Mesenchymal stem cell (in vitro differentiated cells and primary cell): ENCODE measurements at regions not wholly inside any gene's neighbourhood (a gene's known extent, or its start where the extent isn't known, plus 50 kb on each side); places are given as distances from the start of the nearest gene placed in this dataset.

Experiments used
- DNase-seq: peaks from one replicate; pipeline ENCODE4 v3.0.0-alpha.2; 2013
- H2AFZ ChIP-seq: one replicate; pipeline ENCODE4 v1.6.1; 2013; ENCODE audit warnings: low read depth, mild to moderate bottlenecking, control low read depth, inconsistent platforms, low read length, moderate library complexity
- H2AK5ac ChIP-seq: 2 replicates; pipeline ENCODE4 v1.6.1; 2013; ENCODE audit warnings: low read length, moderate library complexity, mild to moderate bottlenecking, inconsistent platforms; ENCODE audit not compliant: severe bottlenecking
- H2BK120ac ChIP-seq: one replicate; pipeline ENCODE4 v1.6.1; 2013; ENCODE audit warnings: low read depth, mild to moderate bottlenecking, inconsistent platforms, low read length, moderate library complexity
- H2BK12ac ChIP-seq, 2 experiments: one replicate each; pipeline ENCODE4 v1.6.1; 2013; ENCODE audit warnings: inconsistent platforms in 2 of 2, low read length in 2 of 2, mild to moderate bottlenecking in 2 of 2, moderate library complexity in 2 of 2, control low read depth in 1 of 2
- H2BK15ac ChIP-seq: one replicate; pipeline ENCODE4 v1.6.1; 2013; ENCODE audit warnings: mild to moderate bottlenecking, low read depth, inconsistent platforms; ENCODE audit not compliant: poor library complexity, severe bottlenecking
- H2BK5ac ChIP-seq: 2 replicates; pipeline ENCODE4 v1.6.1; 2013; ENCODE audit warnings: low read depth, mild to moderate bottlenecking, low read length, control low read depth, inconsistent platforms; ENCODE audit not compliant: poor library complexity, severe bottlenecking
- H3K14ac ChIP-seq, 2 experiments: one replicate each; pipeline ENCODE4 v1.6.1; 2013; ENCODE audit warnings: inconsistent platforms in 2 of 2, low read length in 2 of 2, control low read depth in 1 of 2, mild to moderate bottlenecking in 1 of 2, moderate library complexity in 1 of 2
- H3K18ac ChIP-seq, 2 experiments: one replicate each; pipeline ENCODE4 v1.6.1; 2013; ENCODE audit warnings: inconsistent platforms in 2 of 2, low read length in 2 of 2, control low read depth in 1 of 2, low read depth in 1 of 2, mild to moderate bottlenecking in 1 of 2
- H3K23ac ChIP-seq, 2 experiments: one replicate each; pipeline ENCODE4 v1.6.1; 2013; ENCODE audit warnings: inconsistent platforms in 2 of 2, low read length in 2 of 2, mild to moderate bottlenecking in 2 of 2, moderate library complexity in 2 of 2, control low read depth in 1 of 2
- H3K27ac ChIP-seq: 2 replicates; pipeline ENCODE4 v1.5.1; 2013; ENCODE audit warnings: mild to moderate bottlenecking, moderate library complexity, low read length, control low read depth, inconsistent platforms; ENCODE audit not compliant: poor library complexity, severe bottlenecking
- H3K27me3 ChIP-seq, 2 experiments: 2 replicates each; pipeline versions ENCODE4 v1.6.1 to v1.7.0; 2013; ENCODE audit warnings: low read length in 2 of 2, mild to moderate bottlenecking in 2 of 2, moderate library complexity in 2 of 2, control low read depth in 1 of 2, inconsistent platforms in 1 of 2; ENCODE audit not compliant: control insufficient read depth in 1 of 2, insufficient read depth in 1 of 2
- H3K36me3 ChIP-seq, 2 experiments: 2 replicates each; pipeline versions ENCODE4 v1.6.1 to v1.7.0; 2013; ENCODE audit warnings: low read length in 2 of 2, control low read depth in 1 of 2, inconsistent platforms in 1 of 2, low read depth in 1 of 2, mild to moderate bottlenecking in 1 of 2; ENCODE audit not compliant: insufficient read depth in 2 of 2, control insufficient read depth in 1 of 2
- H3K4ac ChIP-seq, 2 experiments: one replicate each; pipeline ENCODE4 v1.6.1; 2013; ENCODE audit warnings: inconsistent platforms in 2 of 2, low read length in 2 of 2, mild to moderate bottlenecking in 2 of 2, moderate library complexity in 2 of 2, control low read depth in 1 of 2, low read depth in 1 of 2
- H3K4me1 ChIP-seq: 2 replicates; pipeline ENCODE4 v1.6.1; 2013; ENCODE audit warnings: low read depth, low read length, control low read depth; ENCODE audit not compliant: control insufficient read depth, insufficient read depth
- H3K4me2 ChIP-seq: 2 replicates; pipeline ENCODE4 v1.6.1; 2013; ENCODE audit warnings: low read length, mild to moderate bottlenecking, inconsistent platforms; ENCODE audit not compliant: poor library complexity, severe bottlenecking
- H3K4me3 ChIP-seq, 2 experiments: 2 replicates each; pipeline versions ENCODE4 v1.5.1 to v1.7.0; 2013; ENCODE audit warnings: low read length in 2 of 2, mild to moderate bottlenecking in 2 of 2, control low read depth in 1 of 2, low read depth in 1 of 2; ENCODE audit not compliant: insufficient read depth in 1 of 2
- H3K79me1 ChIP-seq: replicated peaks from 2 replicates; pipeline ENCODE4 v1.6.1; 2013; ENCODE audit warnings: mild to moderate bottlenecking, control low read depth, low read length, inconsistent platforms; ENCODE audit not compliant: poor library complexity, severe bottlenecking
- H3K9ac ChIP-seq: 2 replicates; pipeline ENCODE4 v1.7.0; 2013; ENCODE audit warnings: mild to moderate bottlenecking, low read length, moderate library complexity
- H3K9me3 ChIP-seq: 2 replicates; pipeline ENCODE4 v1.7.0; 2013; ENCODE audit warnings: mild to moderate bottlenecking, low read length; ENCODE audit not compliant: control insufficient read depth
- H4K8ac ChIP-seq: one replicate; pipeline ENCODE4 v1.6.1; 2013; ENCODE audit warnings: inconsistent platforms, mild to moderate bottlenecking, low read length, moderate library complexity
- H4K91ac ChIP-seq: one replicate; pipeline ENCODE4 v1.6.1; 2013; ENCODE audit warnings: mild to moderate bottlenecking, low read length, inconsistent platforms
- WGBS: methylation state at CpG from one replicate; pipeline ENCODE4 v1.1.7; 2013; ENCODE audit warnings: mixed read lengths; 5-methylcytosine and 5-hydroxymethylcytosine counted together

GRCh38 chr10:61301575-61301974 is 151.6 kb downstream of the TMEM26 start:
- Histone ChIP-seq H2BK120ac (no peak overlapping the region), H3K9ac (peak overlapping the region; percentile 64), H2BK12ac (no peak overlapping the region), H3K23ac (no peak overlapping the region), H4K91ac (no peak overlapping the region), H3K27me3 (no peaks in the 10 kb centered on the region), H3K79me1 (no peaks in the 10 kb centered on the region), H2BK5ac (no peak overlapping the region), H3K4me2 (no peak overlapping the region), H3K18ac (no peak overlapping the region), H3K14ac (no peak overlapping the region), H3K27ac (no peak overlapping the region), H3K36me3 (no peaks in the 10 kb centered on the region), H4K8ac (no peak overlapping the region), H2AK5ac (no peak overlapping the region), H3K4me3 (no peak overlapping the region), H2AFZ (no peak overlapping the region), H3K4me1 (no peaks in the 10 kb centered on the region), H2BK15ac (no peak overlapping the region), H3K9me3 (peaks cover 10% of the 10 kb centered on the region), H3K4ac (no peak overlapping the region)
- DNase-seq, result no peak
- 100% methylated on average over 1 of the region's 2 CpGs for WGBS

- WGBS, result 91% methylated on average over 2 of the region's 3 CpGs
- Histone ChIP-seq H2AK5ac (no peak overlapping the region), H2AFZ (no peak overlapping the region), H3K36me3 (no peaks in the 10 kb centered on the region), H3K4ac (no peak overlapping the region), H3K9me3 (peaks cover 10% of the 10 kb centered on the region), H3K27ac (no peak overlapping the region), H4K8ac (no peak overlapping the region), H3K9ac (no peak overlapping the region), H3K4me1 (no peaks in the 10 kb centered on the region), H3K23ac (no peak overlapping the region), H3K27me3 (no peaks in the 10 kb centered on the region), H3K4me3 (no peak overlapping the region), H4K91ac (no peak overlapping the region), H3K4me2 (no peak overlapping the region), H3K18ac (no peak overlapping the region), H3K14ac (no peak overlapping the region), H2BK120ac (no peak overlapping the region), H2BK5ac (no peak overlapping the region), H2BK12ac (no peak overlapping the region), H3K79me1 (no peaks in the 10 kb centered on the region), H2BK15ac (no peak overlapping the region)
- no peak for DNase-seq
Observed at GRCh38 chr10:61299841-61300240, 153.3 kb downstream of the TMEM26 start.

- Histone ChIP-seq H2AFZ (no peak overlapping the region), H2AK5ac (no peak overlapping the region), H3K79me1 (no peaks in the 10 kb centered on the region), H2BK15ac (no peak overlapping the region), H3K18ac (no peak overlapping the region), H3K23ac (no peak overlapping the region), H4K8ac (no peak overlapping the region), H4K91ac (no peak overlapping the region), H3K27me3 (no peaks in the 10 kb centered on the region), H2BK12ac (no peak overlapping the region), H3K27ac (no peak overlapping the region), H3K14ac (no peak overlapping the region), H3K9ac (no peak overlapping the region), H3K4me2 (no peak overlapping the region), H2BK5ac (no peak overlapping the region), H3K4me3 (no peak overlapping the region), H3K4ac (no peak overlapping the region), H3K9me3 (peaks cover 10% of the 10 kb centered on the region), H2BK120ac (no peak overlapping the region), H3K4me1 (no peaks in the 10 kb centered on the region), H3K36me3 (no peaks in the 10 kb centered on the region)
- WGBS, result 100% methylated on average over 1 of the region's 2 CpGs
- DNase-seq, result no peak
Observed at GRCh38 chr10:61299156-61299555, 154.0 kb downstream of the TMEM26 start.

GRCh38 chr10:61298194-61298593 is 155.0 kb downstream of the TMEM26 start:
- H3K4me1 ChIP-seq, result no peaks in the 10 kb centered on the region
- H3K4ac ChIP-seq, result no peak overlapping the region
- no peak overlapping the region for H4K8ac ChIP-seq
- no peak overlapping the region for H3K23ac ChIP-seq
- H2BK120ac ChIP-seq, result no peak overlapping the region
- no peak overlapping the region for H4K91ac ChIP-seq
- no peak overlapping the region for H2AFZ ChIP-seq
- WGBS, result 90% methylated on average over 1 of the region's 3 CpGs
- no peak overlapping the region for H2AK5ac ChIP-seq
- H3K9ac ChIP-seq, result no peak overlapping the region
- no peak overlapping the region for H2BK15ac ChIP-seq
- H3K4me3 ChIP-seq, result no peak overlapping the region
- no peaks in the 10 kb centered on the region for H3K27me3 ChIP-seq
- no peaks in the 10 kb centered on the region for H3K36me3 ChIP-seq
- H2BK12ac ChIP-seq, result no peak overlapping the region
- H2BK5ac ChIP-seq, result no peak overlapping the region
- no peak overlapping the region for H3K18ac ChIP-seq
- H3K9me3 ChIP-seq, result peaks cover 10% of the 10 kb centered on the region
- H3K14ac ChIP-seq, result no peak overlapping the region
- DNase-seq, result no peak
- H3K4me2 ChIP-seq, result no peak overlapping the region
- no peak overlapping the region for H3K27ac ChIP-seq
- H3K79me1 ChIP-seq, result no peaks in the 10 kb centered on the region
